OCI-LY3 (cell line): ENCODE measurements at regions not wholly inside any gene's neighbourhood (a gene's known extent, or its start where the extent isn't known, plus 50 kb on each side); places are given as distances from the start of the nearest gene placed in this dataset.
"Not testable (repeated sequence)": the region's sequence is repeated elsewhere in the genome, so short reads cannot be mapped to it uniquely, and the experiment has no call there.

Source experiments
- H2AFZ ChIP-seq: fragments of 200-600, 300-600 bp; shearing (Covaris generic); 2 replicates; pipeline ENCODE4 v1.6.0; 2014; ENCODE audit warnings: antibody characterized with exemption, low read depth, low read length
- H3K27ac ChIP-seq: fragments of 200-600, 300-600 bp; sonication (generic); 2 replicates; pipeline ENCODE4 v1.5.1; 2014; ENCODE audit warnings: mild to moderate bottlenecking, low read length, moderate library complexity, mixed read lengths
- H3K27me3 ChIP-seq: fragments of 200-600, 300-600 bp; sonication (generic); 2 replicates; pipeline ENCODE4 v1.6.1; 2014; ENCODE audit warnings: low read depth, low read length, mixed read lengths
- H3K36me3 ChIP-seq: fragments of 200-600, 300-600 bp; sonication (generic); replicated peaks from 2 replicates; pipeline ENCODE3; 2014; ENCODE audit warnings: low read depth, low read length, mixed read lengths
- H3K4me1 ChIP-seq: fragments of 300-600, 200-600 bp; sonication (generic); 2 replicates; pipeline ENCODE4 v1.6.1; 2014; ENCODE audit warnings: low read length, mixed read lengths
- H3K4me2 ChIP-seq: fragments of 200-600, 300-600 bp; sonication (generic); 2 replicates; pipeline ENCODE4 v1.6.1; 2014; ENCODE audit warnings: low read length, mixed read lengths
- H3K4me3 ChIP-seq: fragments of 300-600, 200-600 bp; sonication (generic); 2 replicates; pipeline ENCODE4 v1.5.1; 2014; ENCODE audit warnings: antibody characterized with exemption, mild to moderate bottlenecking, low read length, moderate library complexity
- H3K79me2 ChIP-seq: fragments of 300-600, 200-600 bp; shearing (Covaris generic); 2 replicates; pipeline ENCODE4 v1.6.1; 2014; ENCODE audit warnings: mild to moderate bottlenecking, low read length, mixed read lengths
- H3K9ac ChIP-seq: fragments of 300-600, 200-600 bp; shearing (Covaris generic); 2 replicates; pipeline ENCODE4 v1.6.0; 2014; ENCODE audit warnings: mild to moderate bottlenecking, low read length, moderate library complexity
- H3K9me3 ChIP-seq: fragments of 200-600, 300-600 bp; shearing (Covaris generic); 2 replicates; pipeline ENCODE4 v1.6.1; 2014; ENCODE audit warnings: low read length, mixed read lengths; ENCODE audit not compliant: insufficient read depth
- H4K20me1 ChIP-seq: fragments of 200-600, 300-600 bp; sonication (generic); 2 replicates; pipeline ENCODE4 v1.6.1; 2016; ENCODE audit warnings: low read length, mixed read lengths; ENCODE audit not compliant: insufficient read depth
- CTCF ChIP-seq: fragments of 200-600, 300-600 bp; sonication (generic); IDR thresholded peaks from 2 replicates; pipeline ENCODE4 v1.5.1; 2014; ENCODE audit warnings: antibody characterized with exemption, low read length, low read depth
- EZH2phosphoT487 ChIP-seq: fragments of 200-600 bp; shearing (Covaris generic); IDR thresholded peaks from 2 replicates; pipeline ENCODE4 v1.6.1; 2018; ENCODE audit warnings: antibody characterized with exemption, mixed run types, low read depth

DNA sequence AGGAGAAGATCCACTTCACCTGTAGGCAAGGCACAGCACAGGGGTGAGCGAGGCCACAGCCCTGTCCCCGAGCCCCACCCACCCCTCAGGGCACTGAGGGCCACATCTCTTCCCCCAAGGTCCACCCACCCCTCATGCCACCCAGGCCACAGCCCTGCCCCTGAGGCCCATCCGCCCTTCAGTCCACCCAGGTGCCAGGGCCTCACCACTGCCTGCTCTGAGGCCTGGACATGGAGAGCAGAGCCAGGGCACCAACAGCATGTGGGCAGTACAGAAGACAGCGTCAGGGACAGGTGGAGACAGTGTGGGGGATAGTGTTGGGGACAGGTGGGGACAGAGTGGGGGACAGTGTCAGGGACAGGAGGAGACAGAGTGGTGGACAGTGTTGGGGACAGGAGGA lies 138.3 kb downstream of the TMEM121 start:
- Histone ChIP-seq H3K27ac (no peak overlapping the region), H3K79me2 (no peaks in the 10 kb centered on the region), H3K4me3 (no peak overlapping the region), H3K4me1 (no peaks in the 10 kb centered on the region), H4K20me1 (no peaks in the 10 kb centered on the region), H3K9me3 (no peaks in the 10 kb centered on the region), H3K27me3 (no peaks in the 10 kb centered on the region), H3K36me3 (no peaks in the 10 kb centered on the region), H3K4me2 (no peak overlapping the region), H2AFZ (no peak overlapping the region), H3K9ac (no peak overlapping the region)
- TF ChIP-seq CTCF (no peak), EZH2phosphoT487 (no peak)

DNA sequence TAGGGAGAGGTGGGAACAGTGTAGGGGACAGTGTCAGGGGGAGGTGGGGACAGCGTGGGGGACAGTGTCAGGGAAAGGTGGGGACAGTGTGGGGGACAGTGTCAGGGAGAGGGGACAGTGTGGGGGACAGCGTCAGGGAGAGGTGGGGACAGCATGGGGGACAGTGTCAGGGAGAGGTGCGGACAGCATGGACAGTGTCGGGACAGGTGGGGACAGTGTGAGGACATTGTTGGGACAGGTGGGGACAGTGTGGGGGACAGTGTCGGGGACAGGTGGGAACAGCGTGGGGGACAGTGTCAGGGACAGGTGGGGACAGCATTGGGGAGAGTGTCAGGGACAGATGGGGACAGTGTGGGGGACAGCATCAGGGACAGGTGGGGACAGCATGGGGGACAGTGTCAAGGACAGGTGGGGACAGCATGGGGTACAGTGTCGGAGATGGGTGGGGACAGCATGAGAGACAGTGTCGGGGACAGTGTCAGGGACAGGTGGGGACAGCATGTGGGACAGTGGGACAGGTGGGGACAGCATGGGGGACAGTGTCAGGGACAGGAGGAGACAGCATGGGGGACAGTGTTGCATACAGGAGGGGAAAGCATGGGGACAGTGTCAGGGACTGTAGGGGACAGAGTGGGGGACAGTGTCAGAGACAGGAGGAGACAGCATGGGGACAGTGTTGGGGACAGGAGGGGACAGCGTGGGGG lies 139.0 kb downstream of the TMEM121 start:
- no peak for TF ChIP-seq EZH2phosphoT487
- no peak for TF ChIP-seq CTCF
- no peaks in the 10 kb centered on the region for H3K4me1 ChIP-seq

GRCh38 chr14:105665951-105666277 lies 139.5 kb downstream of the TMEM121 start:
- Histone ChIP-seq H4K20me1 (no peaks in the 10 kb centered on the region), H3K4me3 (no peak overlapping the region), H3K4me1 (no peaks in the 10 kb centered on the region), H3K27me3 (no peaks in the 10 kb centered on the region), H3K9me3 (no peaks in the 10 kb centered on the region), H3K79me2 (no peaks in the 10 kb centered on the region), H3K27ac (no peak overlapping the region), H3K4me2 (no peak overlapping the region), H2AFZ (no peak overlapping the region), H3K9ac (no peak overlapping the region), H3K36me3 (no peaks in the 10 kb centered on the region)
- TF ChIP-seq EZH2phosphoT487 (no peak), CTCF (no peak)

More for the DNA sequence above, 139.0 kb downstream of the TMEM121 start:
- Histone ChIP-seq H3K4me3 (no peak overlapping the region), H3K27me3 (no peaks in the 10 kb centered on the region), H3K79me2 (no peaks in the 10 kb centered on the region), H4K20me1 (no peaks in the 10 kb centered on the region), H3K27ac (no peak overlapping the region), H2AFZ (no peak overlapping the region), H3K4me2 (no peak overlapping the region), H3K9me3 (no peaks in the 10 kb centered on the region), H3K9ac (no peak overlapping the region), H3K36me3 (no peaks in the 10 kb centered on the region)

DNA sequence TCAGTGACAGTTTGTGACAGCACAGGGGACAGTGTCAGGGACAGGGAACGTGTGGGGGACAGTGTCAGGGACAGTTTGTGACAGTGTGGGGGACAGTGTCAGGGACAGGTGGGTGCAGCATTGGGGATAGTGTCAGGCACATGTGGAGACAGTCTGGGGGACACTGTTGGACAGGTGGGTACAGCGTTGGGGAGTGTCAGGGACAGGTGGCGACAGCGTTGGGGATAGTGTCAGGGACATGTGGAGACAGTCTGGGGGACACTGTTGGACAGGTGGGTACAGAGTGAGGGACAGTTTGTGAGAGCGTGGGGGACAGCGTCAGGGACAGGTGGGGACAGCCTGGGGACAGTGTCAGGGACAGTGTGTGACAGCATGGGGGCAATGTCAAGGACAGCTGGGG lies 140.0 kb downstream of the TMEM121 start:
- TF ChIP-seq EZH2phosphoT487 (no peak), CTCF (no peak)
- no peaks in the 10 kb centered on the region for H3K4me1 ChIP-seq
- no peak overlapping the region for H3K4me2 ChIP-seq
- H4K20me1 ChIP-seq = no peaks in the 10 kb centered on the region
- no peak overlapping the region for H3K9ac ChIP-seq
- no peaks in the 10 kb centered on the region for H3K9me3 ChIP-seq
- H3K79me2 ChIP-seq = no peaks in the 10 kb centered on the region
- no peak overlapping the region for H2AFZ ChIP-seq
- H3K36me3 ChIP-seq = no peaks in the 10 kb centered on the region
- no peaks in the 10 kb centered on the region for H3K27me3 ChIP-seq
- no peak overlapping the region for H3K27ac ChIP-seq
- H3K4me3 ChIP-seq = no peak overlapping the region

GRCh38 chr14:105666991-105667662 lies 140.7 kb downstream of the TMEM121 start:
- not testable (repeated sequence) for H3K4me2 ChIP-seq, H3K27me3 ChIP-seq, H3K27ac ChIP-seq, H3K4me1 ChIP-seq, H3K9me3 ChIP-seq, H3K9ac ChIP-seq, H3K36me3 ChIP-seq, H2AFZ ChIP-seq, H4K20me1 ChIP-seq, H3K79me2 ChIP-seq, H3K4me3 ChIP-seq

- not testable (repeated sequence) for H3K4me2 ChIP-seq, H3K79me2 ChIP-seq
Measured at GRCh38 chr14:105667663-105668020, 141.3 kb downstream of the TMEM121 start.

More at GRCh38 chr14:105667663-105668020, 141.3 kb downstream of the TMEM121 start:
- not testable (repeated sequence) for H3K9ac ChIP-seq, H3K36me3 ChIP-seq, H3K4me3 ChIP-seq, H3K9me3 ChIP-seq, H3K4me1 ChIP-seq, H2AFZ ChIP-seq, H3K27me3 ChIP-seq, H4K20me1 ChIP-seq
- H3K27ac ChIP-seq = peak overlapping the region; percentile 55
